HG03175 (cell line): ENCODE measurements at regions not wholly inside any gene's neighbourhood (a gene's known extent, or its start where the extent isn't known, plus 50 kb on each side); places are given as distances from the start of the nearest gene placed in this dataset.
"Not testable (repeated sequence)": the region's sequence is repeated elsewhere in the genome, so short reads cannot be mapped to it uniquely, and the experiment has no call there.

Experiments used
- ATAC-seq: cut with Tn5 transposase; IDR thresholded peaks from one replicate; pipeline ENCODE4 v1.9.1; 2021; ENCODE audit warnings: mild to moderate bottlenecking, moderate library complexity; ENCODE audit not compliant: unreplicated experiment

DNA sequence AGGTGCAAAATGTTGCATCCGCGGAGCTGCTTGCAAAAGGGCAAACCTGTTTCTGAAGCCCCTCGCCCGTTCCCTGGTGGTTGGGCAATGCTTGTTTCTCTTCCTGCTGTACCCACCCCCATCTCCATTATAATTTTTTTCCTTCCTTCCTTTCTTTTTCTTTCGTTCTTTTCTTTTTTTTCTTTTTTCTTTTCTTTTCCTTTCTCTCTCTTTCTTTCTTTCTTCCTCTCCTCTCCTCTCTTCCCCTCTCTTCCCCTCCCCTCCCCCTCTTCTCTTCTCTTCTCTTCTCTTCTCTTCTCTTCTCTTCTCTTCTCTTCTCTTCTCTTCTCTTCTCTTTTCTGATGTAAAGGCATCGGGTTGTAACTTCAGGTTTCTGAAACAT lies 278.2 kb downstream of the GATA3 start:
- ATAC-seq: no peak

DNA sequence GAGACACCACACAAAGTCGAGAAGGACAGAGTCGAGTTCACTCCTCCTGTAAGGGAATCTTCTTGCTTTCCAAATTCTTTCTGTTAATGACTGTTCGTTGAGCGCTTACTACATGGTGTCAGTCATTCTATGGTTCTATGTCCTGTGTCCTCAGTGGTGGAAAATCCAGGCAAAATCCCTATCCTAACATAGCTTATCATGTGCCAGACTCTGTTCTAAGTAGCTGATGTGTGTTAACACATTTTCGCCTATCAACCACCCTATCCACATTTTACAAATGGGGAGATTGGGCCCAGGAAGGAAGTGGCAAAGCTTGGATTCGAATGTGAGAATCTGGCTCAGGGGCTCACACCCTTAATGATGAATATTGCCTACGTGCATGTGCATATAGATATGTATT lies 280.1 kb downstream of the GATA3 start:
- no peak for ATAC-seq

DNA sequence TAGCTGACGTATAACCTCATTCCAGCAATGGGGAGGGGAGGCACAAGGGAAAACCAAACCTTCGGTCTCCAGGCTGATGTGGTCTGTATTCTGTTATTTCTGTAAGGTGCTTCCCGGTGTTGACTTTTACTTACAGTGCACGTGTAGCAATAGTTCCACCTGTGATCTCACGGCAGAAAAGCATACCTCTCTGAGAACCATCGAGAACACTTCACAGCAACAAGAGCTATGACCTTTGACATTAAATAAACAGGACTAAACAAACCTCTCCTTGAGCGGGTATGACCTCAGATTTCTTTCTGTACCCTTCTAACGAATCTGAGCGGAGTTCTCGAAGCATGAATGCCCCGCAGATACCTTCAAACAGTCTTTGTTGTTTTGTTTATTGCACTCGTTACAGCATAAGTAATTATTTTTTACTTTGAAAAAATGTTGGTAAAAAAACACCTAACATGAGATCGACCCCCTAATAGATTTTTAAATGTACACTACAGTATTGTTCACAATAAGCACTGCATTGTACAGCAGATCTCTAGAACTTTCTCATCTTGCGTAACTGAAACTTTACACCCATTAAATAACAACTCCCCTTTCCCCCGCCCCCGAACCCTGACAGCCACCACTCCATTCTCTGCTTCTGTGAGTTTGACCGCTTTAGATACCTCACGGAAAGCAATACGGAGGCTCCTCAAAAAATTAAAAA lies 282.3 kb downstream of the GATA3 start:
- ATAC-seq: no peak

DNA sequence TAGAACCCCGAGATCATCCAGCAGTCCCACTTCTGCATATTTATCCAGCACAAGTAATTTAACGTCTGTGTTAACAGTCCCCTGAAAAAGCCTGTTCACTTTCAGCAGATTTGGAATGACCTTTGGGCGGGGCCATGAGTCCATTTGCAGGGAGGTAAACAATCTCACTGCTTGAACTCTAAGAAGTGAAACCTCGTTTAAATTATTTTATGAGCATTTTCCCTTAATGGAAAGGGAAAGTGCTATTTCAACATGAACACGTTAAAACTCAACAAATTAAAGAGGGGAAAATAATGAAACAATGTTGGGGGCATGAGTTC lies 282.8 kb downstream of the GATA3 start:
- ATAC-seq: no peak

DNA sequence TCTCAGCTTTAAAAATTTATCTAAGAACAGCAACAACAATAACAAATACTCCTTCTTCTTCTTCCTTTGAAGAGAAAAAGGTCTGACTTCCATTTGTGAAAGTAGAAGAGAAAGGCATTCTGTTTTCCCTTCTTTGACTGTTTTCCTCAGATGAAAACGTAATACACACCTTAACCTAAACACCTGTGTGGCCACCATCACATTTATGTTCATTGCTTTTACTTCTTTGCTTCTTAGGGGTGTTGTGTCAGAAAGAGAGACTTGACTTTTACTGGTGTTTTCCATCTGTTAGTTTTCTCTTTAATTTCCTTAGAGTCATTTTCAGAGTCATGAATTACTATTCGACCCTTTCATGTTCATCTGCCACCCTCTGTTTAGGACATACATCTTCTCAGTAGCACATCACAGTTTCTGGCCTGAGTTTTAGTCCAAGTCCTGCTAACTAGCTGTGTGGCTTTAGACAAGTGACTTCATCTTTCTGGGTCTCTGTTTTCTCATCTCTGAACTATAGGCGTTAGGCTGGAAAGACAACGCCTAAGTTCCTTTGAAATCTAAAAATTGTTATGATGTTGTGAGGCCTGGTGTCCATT lies 283.8 kb downstream of the GATA3 start:
- no peak for ATAC-seq

DNA sequence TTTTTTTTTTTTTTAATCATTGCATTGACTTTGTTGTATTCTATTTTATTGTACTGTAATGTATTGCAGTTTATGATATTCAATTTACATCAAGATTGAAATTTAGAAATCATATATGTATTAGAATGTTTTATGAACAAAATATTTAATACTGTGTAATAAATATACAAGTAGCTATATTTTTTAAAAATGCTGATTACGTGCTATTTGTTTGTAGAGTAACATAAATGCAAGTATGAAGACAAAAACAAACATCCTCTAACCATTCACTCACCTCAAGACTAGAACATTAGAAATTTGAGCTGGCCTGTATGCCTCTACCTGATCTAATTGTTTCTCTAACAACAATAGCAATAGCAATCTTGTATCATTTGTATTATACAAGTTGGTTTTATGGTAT lies 290.3 kb downstream of the GATA3 start:
- no peak for ATAC-seq

DNA sequence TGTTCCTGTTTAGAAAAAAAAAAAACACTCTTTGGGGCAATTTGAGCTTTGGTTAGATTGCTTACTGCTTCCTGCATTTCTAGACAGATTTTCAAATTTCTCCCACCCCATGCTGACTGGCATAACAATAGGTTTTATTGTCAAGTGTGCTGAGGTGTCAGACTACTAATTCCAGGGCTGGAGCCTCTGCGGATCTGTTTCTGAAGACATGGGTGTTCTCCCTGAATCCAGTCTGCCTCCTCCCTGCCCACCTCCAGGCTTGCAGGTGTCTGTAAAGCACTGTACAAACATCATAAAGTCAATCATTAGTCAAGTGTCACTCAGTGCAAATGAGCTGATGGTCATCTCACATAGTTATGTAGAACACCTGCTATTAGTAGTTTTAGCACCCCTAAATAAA lies 292.4 kb downstream of the GATA3 start:
- ATAC-seq: no peak

DNA sequence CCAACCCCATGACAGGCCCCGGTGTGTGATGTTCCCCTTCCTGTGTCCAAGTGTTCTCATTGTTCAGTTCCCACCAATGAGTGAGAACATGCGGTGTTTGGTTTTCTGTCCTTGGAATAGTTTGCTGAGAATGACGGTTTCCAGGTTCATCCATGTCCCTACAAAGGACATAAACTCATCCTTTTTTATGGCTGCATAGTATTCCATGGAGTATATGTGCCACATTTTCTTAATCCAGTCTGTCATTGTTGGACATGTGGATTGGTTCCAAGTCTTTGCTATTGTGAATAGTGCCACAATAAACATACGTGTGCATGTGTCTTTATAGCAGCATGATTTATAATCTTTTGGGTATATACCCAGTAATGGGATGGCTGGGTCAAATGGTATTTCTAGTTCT lies 293.1 kb downstream of the GATA3 start:
- ATAC-seq: not testable (repeated sequence)

DNA sequence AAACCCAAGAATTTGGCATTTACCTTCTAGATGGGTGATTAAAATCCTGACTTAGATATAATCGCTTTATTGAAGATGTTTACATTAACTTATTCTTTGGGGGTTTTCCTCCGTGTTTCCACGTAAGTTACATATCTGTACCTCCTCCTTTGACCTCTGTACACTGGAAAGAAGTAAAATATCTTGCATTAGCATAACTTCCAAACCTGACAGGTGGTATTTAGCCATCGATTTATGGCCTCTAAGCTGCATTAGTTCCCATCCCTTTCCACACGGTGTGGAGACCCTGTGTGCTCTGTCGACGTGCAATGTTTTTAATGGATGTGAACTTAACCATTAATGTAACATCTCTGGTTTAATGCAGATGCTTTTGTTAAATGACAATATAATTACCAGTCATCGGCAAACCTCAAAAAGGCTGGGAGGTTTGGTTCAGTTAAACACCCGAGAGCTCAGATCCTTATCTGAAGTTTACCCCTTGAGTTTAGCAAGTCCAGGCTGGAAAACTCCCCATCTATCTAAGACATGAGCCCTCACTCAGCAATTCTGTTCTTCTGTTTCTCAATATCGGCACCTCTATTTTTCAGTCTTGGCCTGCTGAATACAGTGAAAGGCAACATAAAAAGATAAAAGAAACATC lies 295.2 kb downstream of the GATA3 start:
- no peak for ATAC-seq

DNA sequence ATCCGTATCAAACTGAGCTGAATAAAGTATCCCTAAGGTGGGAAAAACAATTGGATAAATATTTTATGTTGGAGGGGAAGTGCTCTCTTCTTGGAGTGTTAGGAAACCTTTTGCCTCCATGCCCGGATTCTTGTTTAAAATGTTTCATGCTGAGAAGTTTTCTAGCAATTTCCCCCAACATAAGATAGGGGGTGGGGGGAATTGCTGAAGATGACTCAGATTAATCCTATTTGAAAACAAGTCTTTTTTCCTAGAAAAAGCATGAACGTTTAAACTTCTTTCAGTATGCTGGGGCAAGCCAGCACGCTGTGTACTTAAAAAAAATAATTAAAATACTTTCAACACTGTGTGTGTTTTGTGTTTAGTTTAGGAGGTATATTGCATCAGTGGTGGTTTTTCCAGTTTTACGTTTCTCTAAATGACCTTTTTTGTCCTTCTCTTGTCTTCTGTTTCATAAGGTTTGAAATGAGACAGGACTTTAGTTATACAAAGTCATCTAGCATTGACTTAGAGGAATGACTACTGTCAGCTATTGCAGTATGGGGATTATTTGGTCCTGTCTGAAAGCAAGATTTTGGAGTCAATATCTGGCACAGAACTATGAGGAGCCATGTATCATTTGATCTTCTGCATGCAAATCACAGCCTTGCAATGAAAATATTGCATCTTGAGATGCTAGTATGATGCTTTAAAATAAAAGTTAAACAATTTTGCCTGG lies 295.9 kb downstream of the GATA3 start:
- no peak for ATAC-seq

DNA sequence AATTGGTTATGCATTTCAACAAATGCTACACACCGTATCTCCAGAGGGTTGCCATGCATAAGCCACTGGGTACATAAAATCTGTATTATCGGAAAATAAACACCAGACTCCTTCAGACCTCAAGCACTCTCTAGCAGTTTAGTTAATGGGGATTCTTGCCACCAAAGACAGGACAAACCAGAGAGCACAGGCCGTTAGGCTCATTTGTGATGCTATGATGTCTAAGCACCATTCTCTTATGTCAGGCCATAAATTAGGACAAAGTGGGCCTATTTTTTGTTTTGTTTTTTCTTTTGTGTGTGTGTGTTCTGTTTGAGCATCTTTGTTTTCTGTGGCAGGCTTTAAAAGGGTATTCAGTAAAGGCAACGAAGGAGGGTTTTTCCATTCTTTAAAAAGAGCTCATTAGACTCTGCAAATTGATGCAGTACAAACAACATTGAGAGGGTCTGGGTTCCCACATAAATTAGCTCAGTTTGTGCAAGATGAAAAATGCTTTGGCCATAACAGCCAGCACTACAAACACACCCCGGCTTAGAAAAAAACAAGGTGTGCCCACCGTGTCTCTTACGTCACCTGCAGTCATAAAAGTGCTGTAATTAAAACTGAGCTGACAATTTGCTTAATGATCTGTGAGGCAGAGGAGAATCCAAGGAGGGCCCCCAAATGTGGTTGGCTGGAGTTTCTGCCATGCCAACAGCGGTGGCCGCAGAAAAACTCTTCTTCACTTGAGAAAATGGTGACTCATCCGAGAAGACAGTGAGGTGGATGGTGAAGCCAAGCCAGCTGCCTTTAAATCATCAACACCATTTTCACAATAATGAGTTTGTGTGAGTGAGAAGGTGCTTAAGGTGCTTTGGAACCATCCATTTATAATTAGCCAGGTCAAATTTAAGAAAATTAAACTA lies 297.9 kb downstream of the GATA3 start:
- no peak for ATAC-seq

DNA sequence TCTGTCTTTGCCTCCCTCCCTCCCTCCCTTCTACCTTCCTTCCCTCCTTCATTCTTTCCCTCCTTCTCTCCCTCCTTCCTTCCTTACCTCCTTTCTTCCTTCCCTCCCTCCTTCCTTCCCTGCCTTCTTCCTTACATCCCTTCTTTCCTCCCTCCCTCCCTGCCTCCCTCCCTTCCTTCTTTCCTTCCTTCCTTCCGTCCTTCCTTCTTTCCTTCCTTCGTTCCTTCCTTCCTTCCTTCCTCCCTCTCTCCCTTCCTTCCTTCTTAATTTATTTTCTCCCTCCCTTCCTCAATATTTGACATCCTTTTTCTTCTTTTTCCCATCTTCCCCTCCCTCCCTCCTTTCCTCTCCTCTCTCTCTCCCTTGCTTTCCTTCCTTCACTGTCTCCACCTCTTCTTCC lies 301.8 kb downstream of the GATA3 start:
- no peak for ATAC-seq

DNA sequence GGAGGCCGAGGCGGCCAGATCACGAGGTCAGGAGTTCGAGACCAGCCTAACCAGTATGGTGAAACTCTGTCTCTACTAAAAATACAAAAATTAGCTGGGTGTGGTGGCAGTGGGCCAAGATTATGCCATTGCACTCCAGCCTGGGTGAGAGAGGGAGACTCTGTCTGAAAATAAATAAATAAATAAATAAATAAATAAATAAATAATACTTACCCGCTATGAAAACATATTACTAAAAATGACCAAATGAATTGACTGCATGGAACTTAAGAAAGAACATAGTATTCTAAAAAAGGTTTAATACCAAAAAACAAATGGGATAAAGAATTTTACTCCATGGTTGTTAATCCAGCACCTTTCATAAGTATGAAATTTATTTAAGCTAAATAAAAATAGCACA lies 305.0 kb downstream of the GATA3 start:
- ATAC-seq: no peak

DNA sequence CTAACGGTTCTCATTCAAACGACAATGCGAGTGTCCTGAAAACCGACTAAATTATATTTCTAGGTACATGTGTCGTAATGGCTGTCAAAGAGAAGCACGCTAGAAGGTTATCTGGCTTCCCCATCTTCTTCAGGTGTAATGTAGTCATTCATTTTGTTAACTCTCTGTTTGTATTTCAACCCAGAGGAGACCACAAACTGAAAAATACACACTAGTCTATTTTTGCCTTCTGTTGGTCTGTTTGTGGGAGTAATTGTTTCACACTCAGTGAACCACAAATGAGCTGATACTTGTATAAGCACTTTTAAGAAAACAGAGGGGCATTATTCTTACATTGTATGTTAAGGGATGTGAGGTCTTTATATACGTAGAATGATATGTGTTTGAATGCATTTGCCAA lies 305.9 kb downstream of the GATA3 start:
- no peak for ATAC-seq

DNA sequence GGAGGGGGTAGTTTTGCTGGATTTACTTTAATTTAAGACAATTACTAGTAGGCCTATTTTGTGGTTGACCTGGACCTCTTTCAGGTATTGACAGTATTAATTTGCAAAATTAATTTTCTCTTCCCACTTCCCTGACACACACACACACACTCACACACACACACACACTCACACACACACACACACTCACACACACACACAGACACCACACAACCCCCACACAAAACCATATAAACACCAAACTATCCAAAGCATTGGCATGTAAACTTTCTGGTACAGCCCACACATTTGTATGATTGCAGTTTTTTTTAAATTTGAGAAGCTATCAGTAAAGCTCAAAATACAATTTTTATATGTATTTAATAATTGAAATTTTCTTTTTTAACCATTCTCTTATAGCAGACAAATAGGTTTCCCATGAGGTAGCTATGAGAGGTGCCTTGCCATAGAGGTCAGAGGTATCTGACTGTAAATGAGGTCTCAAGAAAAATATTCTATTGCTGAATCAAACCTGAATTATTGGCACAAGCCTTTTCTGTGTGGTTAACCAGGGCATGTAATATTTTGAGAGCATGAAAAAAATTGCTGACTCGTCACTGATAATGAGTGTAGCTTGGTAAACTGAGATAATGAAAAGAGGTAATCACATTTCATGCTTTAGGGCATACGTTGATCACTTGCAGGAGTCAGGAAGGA lies 306.5 kb downstream of the GATA3 start:
- ATAC-seq: no peak

DNA sequence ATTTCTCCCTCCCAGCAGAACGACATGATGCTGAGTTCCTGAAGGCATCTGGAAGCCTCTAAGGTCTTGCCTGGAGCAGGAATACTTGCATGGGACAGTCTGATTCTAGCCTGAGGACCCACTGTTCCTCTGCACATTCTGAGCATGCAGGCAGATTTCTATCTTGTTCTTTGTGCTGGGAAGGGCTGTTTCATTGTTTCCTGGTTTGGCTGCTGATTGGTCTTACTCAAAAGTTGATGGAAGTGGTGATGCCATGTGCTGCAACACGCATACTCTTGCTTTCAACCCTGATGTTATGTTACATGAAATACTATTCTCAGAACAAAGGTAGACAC lies 307.0 kb downstream of the GATA3 start:
- ATAC-seq: no peak

DNA sequence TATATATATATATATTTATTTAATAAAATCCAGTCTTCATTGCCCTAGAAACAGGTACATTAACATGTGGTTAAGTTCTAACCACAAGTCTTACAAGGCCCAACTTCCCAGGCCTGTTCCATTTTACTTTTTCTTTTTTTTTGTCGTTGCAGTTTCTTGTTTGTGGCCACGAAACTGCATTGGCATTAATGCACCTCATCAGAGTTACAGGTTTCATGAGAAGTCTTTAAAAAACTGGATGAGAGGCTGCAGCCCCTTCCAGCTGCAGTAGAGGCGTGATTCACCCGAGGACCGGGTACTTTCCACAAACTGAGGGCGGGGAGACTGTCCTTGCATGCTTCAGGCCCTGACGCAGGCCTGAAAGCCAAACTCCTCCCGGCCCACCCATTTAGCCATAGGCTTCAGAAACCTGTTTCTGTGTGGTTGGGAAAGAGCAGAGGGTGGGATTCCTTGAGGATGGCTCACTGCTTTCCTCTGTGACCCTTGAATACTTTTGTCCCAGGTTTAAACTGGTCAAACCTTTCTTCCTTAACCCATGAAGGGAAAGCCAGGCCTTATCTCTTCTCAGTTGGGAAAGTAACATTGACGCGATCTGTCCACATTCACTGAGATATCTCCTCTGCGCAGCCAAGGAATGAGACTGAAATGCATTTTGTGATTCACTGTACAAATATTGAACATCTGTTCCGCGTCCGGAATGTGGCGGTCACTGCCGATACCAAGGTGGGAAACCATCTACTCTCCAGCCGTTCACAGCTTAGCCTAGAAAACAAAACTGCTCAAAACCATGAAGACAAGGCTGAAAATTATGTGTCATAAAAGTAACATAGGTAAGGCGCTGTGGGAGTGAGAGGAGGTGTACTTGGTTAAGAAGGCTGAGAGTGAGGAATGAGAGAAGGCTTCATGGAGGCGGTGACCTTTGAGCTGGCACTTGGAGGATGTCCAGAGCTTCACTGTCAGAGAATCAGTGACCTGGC lies 311.7 kb downstream of the GATA3 start:
- ATAC-seq: no peak

DNA sequence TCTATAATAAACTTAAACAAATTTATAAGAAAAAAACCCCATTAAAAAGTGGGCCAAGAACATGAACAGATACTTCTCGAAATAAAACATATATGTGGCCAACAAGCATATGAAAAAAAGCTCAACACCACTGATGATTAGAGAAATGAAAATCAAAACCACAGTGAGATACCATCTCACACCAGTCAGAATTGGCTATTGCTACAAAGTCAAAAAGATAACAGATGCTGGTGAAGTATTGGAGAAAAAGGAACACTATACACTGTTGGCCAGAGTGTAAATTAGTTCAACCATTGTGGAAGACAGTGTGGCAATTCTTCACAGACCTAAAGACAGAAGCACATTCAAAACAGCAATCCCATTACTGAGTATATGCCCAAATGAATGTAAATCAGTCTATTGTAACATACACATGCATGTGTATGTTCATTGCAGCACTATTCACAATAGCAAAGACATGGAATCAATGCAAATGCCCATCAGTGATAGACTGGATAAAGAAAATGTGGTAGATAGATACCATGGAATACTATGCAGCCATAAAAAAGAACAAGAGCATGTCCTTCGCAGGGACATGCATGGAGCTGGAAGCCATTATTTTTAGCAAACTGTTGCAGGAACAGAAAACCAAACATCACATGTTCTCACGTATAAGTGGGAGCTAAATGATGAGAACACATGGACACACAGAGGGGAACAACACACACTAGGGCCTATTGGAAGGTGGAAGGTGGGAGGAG lies 313.4 kb downstream of the GATA3 start:
- not testable (repeated sequence) for ATAC-seq

DNA sequence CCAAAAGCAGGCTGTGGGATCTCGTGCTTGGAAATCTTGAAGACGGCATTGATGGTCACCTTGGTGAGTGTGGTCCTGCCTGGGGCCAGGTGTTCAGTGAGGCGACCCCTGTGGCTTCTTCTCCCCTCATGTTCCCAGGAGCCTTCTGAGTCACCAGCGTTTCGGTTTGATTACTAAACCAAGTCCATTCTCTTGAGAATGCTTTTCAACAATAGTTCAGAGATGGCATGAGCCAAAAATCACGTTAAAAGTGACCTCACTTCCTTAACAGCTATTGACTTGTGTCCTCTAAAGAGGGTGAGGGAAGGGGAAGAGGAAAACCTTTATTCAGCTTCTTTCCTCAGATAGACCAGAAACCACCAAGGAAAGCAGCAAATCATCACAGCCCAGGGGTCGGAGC lies 315.2 kb downstream of the GATA3 start:
- ATAC-seq: no peak
